GM12878 (cell line): ENCODE measurements at regions not wholly inside any gene's neighbourhood (a gene's known extent, or its start where the extent isn't known, plus 50 kb on each side); places are given as distances from the start of the nearest gene placed in this dataset.

ENCODE experiments used
- ATAC-seq: fragments of 200-7000 bp; cut with Tn5 transposase; 3 replicates; pipeline ENCODE4 v1.9.1; 2020; ENCODE audit warnings: mild to moderate bottlenecking, moderate library complexity
- BruUV-seq: library from RNA; stranded (reverse); fragments of 400-500 nt; replicated peaks from 2 replicates; lab custom pipeline; 2021; lab: Mats Ljungman, UMichigan
- CTCF ChIA-PET: fragments of 300-600 bp; sonication (Branson Sonifier 250); formaldehyde crosslinking; extraction: SDS; loops from one replicate; lab custom pipeline; 2021; ENCODE audit warnings: inconsistent platforms; lab: Yijun Ruan, JAX
- POLR2A ChIA-PET: fragments of 350-600 bp; formaldehyde crosslinking; extraction: SDS; loops from one replicate; lab custom pipeline; 2021; ENCODE audit warnings: inconsistent platforms; lab: Charles Lee
- RAD21 ChIA-PET: fragments of 300-600 bp; sonication (Branson Sonifier 250); formaldehyde crosslinking; loops from one replicate; lab custom pipeline; 2023; ENCODE audit warnings: antibody characterized with exemption; ENCODE audit not compliant: unreplicated experiment; lab: Charles Lee
- SMC1A ChIA-PET: fragments of 300-600 bp; sonication (Branson Sonifier 250); formaldehyde crosslinking; loops from one replicate; lab custom pipeline; 2023; ENCODE audit not compliant: unreplicated experiment, uncharacterized antibody; lab: Charles Lee
- DNase-seq: peaks from one replicate; pipeline ENCODE4 v3.0.0-alpha.2; 2011; ENCODE audit warnings: low read depth, low spot score
- FAIRE-seq: peaks from 3 replicates; lab custom pipeline; 2011; peaks lifted over from hg19 to GRCh38; lab: Jason Lieb, UNC
- H2AFZ ChIP-seq: 2 replicates; pipeline ENCODE4 v1.6.0; 2011; ENCODE audit warnings: low read depth, low read length, control low read depth; ENCODE audit not compliant: control insufficient read depth
- H3K27ac ChIP-seq: 2 replicates; pipeline ENCODE4 v1.5.1; 2011; ENCODE audit warnings: control low read depth; ENCODE audit not compliant: control insufficient read depth, insufficient read depth
- H3K27me3 ChIP-seq, 2 experiments: replicated peaks in 1 of 2; 2 replicates each; pipeline versions ENCODE4 v1.6.0 to v1.6.1; 2011; ENCODE audit warnings: low read length in 1 of 2; ENCODE audit not compliant: control insufficient read depth in 2 of 2, insufficient read depth in 2 of 2
- H3K36me3 ChIP-seq, 2 experiments: 2 replicates each; pipeline ENCODE4 v1.5.1; 2011; ENCODE audit warnings: low read length in 1 of 2; ENCODE audit not compliant: control insufficient read depth in 2 of 2, insufficient read depth in 2 of 2
- H3K4me1 ChIP-seq: 2 replicates; pipeline ENCODE4 v1.6.1; 2011; ENCODE audit warnings: mild to moderate bottlenecking, low read length, moderate library complexity, mixed read lengths; ENCODE audit not compliant: control insufficient read depth, insufficient read depth
- H3K4me2 ChIP-seq: 2 replicates; pipeline ENCODE4 v1.6.0; 2011; ENCODE audit warnings: control low read depth; ENCODE audit not compliant: control insufficient read depth, insufficient read depth
- H3K4me3 ChIP-seq: fragments of 200-600 bp; sonication (generic); 2 replicates; pipeline ENCODE4 v1.5.1; 2016
- H3K79me2 ChIP-seq: 2 replicates; pipeline ENCODE4 v1.6.0; 2011; ENCODE audit warnings: low read length; ENCODE audit not compliant: control insufficient read depth, insufficient read depth
- H3K9ac ChIP-seq: 2 replicates; pipeline ENCODE4 v1.8.0; 2011; ENCODE audit warnings: low read length, control low read depth, mixed read lengths; ENCODE audit not compliant: control insufficient read depth, insufficient read depth
- H3K9me3 ChIP-seq: replicated peaks from 3 replicates; pipeline ENCODE4 v1.5.1; 2011; ENCODE audit warnings: mild to moderate bottlenecking, low read length; ENCODE audit not compliant: control insufficient read depth, insufficient read depth
- H4K20me1 ChIP-seq: 2 replicates; pipeline ENCODE4 v1.6.0; 2011; ENCODE audit not compliant: control insufficient read depth, insufficient read depth
- ATF7 ChIP-seq: fragments of 450-650 bp; IDR thresholded peaks from 2 replicates; pipeline ENCODE4 v1.6.1; 2016; ENCODE audit warnings: low read depth, mild to moderate bottlenecking
- BCL11A ChIP-seq: IDR thresholded peaks from 2 replicates; pipeline ENCODE4 v1.6.1; 2011; ENCODE audit warnings: low read depth, low read length
- CBFB ChIP-seq: IDR thresholded peaks from 2 replicates; pipeline ENCODE4 v1.6.1; 2016; ENCODE audit warnings: antibody characterized with exemption, low read depth
- CHD4 ChIP-seq: fragments of 200-600 bp; sonication (generic); IDR thresholded peaks from 2 replicates; pipeline ENCODE4 v1.6.1; 2016; ENCODE audit warnings: mild to moderate bottlenecking
- EGR1 ChIP-seq, 2 experiments: IDR thresholded peaks; 1 replicate in 1 of 2; 2 replicates in 1 of 2; pipeline ENCODE4 v1.6.1; 2011 to 2012; ENCODE audit warnings: low read depth in 2 of 2, low read length in 2 of 2, borderline replicate concordance in 1 of 2, mild to moderate bottlenecking in 1 of 2, moderate library complexity in 1 of 2
- HDGF ChIP-seq: fragments of 450-650 bp; IDR thresholded peaks from 2 replicates; pipeline ENCODE4 v1.6.1; 2016; ENCODE audit warnings: antibody characterized with exemption
- HSF1 ChIP-seq: fragments of 150-350 bp; IDR thresholded peaks from 2 replicates; pipeline ENCODE4 v1.6.1; 2014; ENCODE audit warnings: mild to moderate bottlenecking, low read depth, low read length
- IKZF1 ChIP-seq: fragments of 450-650 bp; conservative IDR thresholded peaks from 2 replicates; pipeline ENCODE4 v1.6.1; 2017; ENCODE audit warnings: antibody characterized with exemption, mild to moderate bottlenecking
- KAT2A ChIP-seq: conservative IDR thresholded peaks from 2 replicates; pipeline ENCODE4 v1.6.1; 2011; ENCODE audit warnings: low read depth, low read length; ENCODE audit not compliant: control insufficient read depth
- NFYA ChIP-seq: IDR thresholded peaks from 2 replicates; pipeline ENCODE4 v1.6.1; 2011; ENCODE audit warnings: low read depth, mild to moderate bottlenecking, low read length, improper control_type of control experiment, borderline replicate concordance
- NRF1 ChIP-seq: conservative IDR thresholded peaks from 2 replicates; pipeline ENCODE4 v1.6.1; 2011; ENCODE audit warnings: mild to moderate bottlenecking, low read depth, low read length, improper control_type of control experiment
- SMC3 ChIP-seq: IDR thresholded peaks from 2 replicates; pipeline ENCODE4 v1.6.1; 2011; ENCODE audit warnings: low read length, improper control_type of control experiment, borderline replicate concordance
- TAF1 ChIP-seq: IDR thresholded peaks from 2 replicates; pipeline ENCODE4 v1.6.1; 2011; ENCODE audit warnings: mild to moderate bottlenecking, low read depth, low read length, borderline replicate concordance
- WGBS: methylation state at CpG from one replicate; pipeline ENCODE4 v1.1.6; 2016; ENCODE audit warnings: low lambda C conversion rate; ENCODE audit not compliant: insufficient replicate concordance, insufficient coverage; ENCODE audit errors: missing lambda C conversion rate; 5-methylcytosine and 5-hydroxymethylcytosine counted together
- in situ Hi-C: fragments of 300-500 bp; cut with MboI; formaldehyde crosslinking; loops from 9 replicates; pipeline ENCODE4 v1.14.3; 2018; ENCODE audit warnings: mixed read lengths
- intact Hi-C: fragments of 100-400 bp; cut with micrococcal nuclease; formaldehyde crosslinking; loops from one replicate; pipeline ENCODE4 v1.14.2; 2022; ENCODE audit not compliant: unreplicated experiment
- TF ChIP-seq, protein P1 (sequence below): fragments of 450-650 bp; IDR thresholded peaks from 2 replicates; pipeline ENCODE4 v1.6.1; 2017; ENCODE audit warnings: mild to moderate bottlenecking, moderate library complexity
- TF ChIP-seq, protein P2 (sequence below): IDR thresholded peaks from 2 replicates; pipeline ENCODE4 v1.6.1; 2011; ENCODE audit warnings: low read depth, low read length, improper control_type of control experiment, borderline replicate concordance
- TF ChIP-seq, protein P3 (sequence below): IDR thresholded peaks from 2 replicates; pipeline ENCODE4 v1.6.1; 2011; ENCODE audit warnings: low read depth, mild to moderate bottlenecking, low read length, moderate library complexity, borderline replicate concordance; ENCODE audit errors: extremely low read depth
- TF ChIP-seq, protein P4 (sequence below): IDR thresholded peaks from 2 replicates; pipeline ENCODE4 v1.6.1; 2012; ENCODE audit warnings: low read depth, low read length, improper control_type of control experiment

DNA sequence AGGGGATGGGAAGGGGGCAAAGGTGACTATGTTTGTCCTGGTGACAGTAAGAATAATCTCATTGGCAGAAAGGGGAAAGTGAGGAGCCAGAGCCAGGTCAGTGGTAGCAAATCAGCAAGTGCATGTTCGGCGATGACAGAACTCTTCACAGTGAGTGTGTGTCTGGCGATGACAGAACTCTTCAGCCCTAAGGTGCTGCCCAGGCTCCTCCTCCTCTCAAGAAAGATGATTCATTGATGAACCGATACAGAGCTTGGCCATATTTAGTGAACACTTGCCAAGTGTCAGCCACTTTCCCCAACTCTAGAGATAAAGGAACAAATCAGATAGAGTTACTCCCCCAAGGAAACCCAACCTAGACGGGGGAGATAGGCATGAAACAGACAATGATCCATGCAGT is 199.3 kb upstream of the UBL3 start:
- CTCF ChIA-PET: no interaction called here
- Histone ChIP-seq H3K79me2 (no peaks in the 10 kb centered on the region), H3K4me2 (no peak overlapping the region), H3K27me3 (no peaks in the 10 kb centered on the region; a peak in 1 of 4 replicates), H3K36me3 (no peaks in the 10 kb centered on the region), H3K27ac (no peak overlapping the region), H3K4me3 (no peak overlapping the region), H2AFZ (no peak overlapping the region), H4K20me1 (no peaks in the 10 kb centered on the region), H3K9ac (no peak overlapping the region), H3K4me1 (no peaks in the 10 kb centered on the region), H3K9me3 (no peaks in the 10 kb centered on the region)
- FAIRE-seq: no peak
- RAD21 ChIA-PET: no interaction called here
- intact Hi-C loops (no loop called here), in situ Hi-C loops (no loop called here)
- no peak for DNase-seq
- BruUV-seq: no TSS peak
- SMC1A ChIA-PET: no interaction called here
- ATAC-seq: no peak
- 71% methylated on average over 5 of the region's 5 CpGs for WGBS
- POLR2A ChIA-PET: no interaction called here
- no peak for TF ChIP-seq TAF1
- TF ChIP-seq HSF1: no peak
- no peak for TF ChIP-seq CHD4
- no peak for TF ChIP-seq HDGF
- TF ChIP-seq, protein P1, sequence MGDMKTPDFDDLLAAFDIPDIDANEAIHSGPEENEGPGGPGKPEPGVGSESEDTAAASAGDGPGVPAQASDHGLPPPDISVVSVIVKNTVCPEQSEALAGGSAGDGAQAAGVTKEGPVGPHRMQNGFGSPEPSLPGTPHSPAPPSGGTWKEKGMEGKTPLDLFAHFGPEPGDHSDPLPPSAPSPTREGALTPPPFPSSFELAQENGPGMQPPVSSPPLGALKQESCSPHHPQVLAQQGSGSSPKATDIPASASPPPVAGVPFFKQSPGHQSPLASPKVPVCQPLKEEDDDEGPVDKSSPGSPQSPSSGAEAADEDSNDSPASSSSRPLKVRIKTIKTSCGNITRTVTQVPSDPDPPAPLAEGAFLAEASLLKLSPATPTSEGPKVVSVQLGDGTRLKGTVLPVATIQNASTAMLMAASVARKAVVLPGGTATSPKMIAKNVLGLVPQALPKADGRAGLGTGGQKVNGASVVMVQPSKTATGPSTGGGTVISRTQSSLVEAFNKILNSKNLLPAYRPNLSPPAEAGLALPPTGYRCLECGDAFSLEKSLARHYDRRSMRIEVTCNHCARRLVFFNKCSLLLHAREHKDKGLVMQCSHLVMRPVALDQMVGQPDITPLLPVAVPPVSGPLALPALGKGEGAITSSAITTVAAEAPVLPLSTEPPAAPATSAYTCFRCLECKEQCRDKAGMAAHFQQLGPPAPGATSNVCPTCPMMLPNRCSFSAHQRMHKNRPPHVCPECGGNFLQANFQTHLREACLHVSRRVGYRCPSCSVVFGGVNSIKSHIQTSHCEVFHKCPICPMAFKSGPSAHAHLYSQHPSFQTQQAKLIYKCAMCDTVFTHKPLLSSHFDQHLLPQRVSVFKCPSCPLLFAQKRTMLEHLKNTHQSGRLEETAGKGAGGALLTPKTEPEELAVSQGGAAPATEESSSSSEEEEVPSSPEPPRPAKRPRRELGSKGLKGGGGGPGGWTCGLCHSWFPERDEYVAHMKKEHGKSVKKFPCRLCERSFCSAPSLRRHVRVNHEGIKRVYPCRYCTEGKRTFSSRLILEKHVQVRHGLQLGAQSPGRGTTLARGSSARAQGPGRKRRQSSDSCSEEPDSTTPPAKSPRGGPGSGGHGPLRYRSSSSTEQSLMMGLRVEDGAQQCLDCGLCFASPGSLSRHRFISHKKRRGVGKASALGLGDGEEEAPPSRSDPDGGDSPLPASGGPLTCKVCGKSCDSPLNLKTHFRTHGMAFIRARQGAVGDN: no peak
- TF ChIP-seq, protein P2, sequence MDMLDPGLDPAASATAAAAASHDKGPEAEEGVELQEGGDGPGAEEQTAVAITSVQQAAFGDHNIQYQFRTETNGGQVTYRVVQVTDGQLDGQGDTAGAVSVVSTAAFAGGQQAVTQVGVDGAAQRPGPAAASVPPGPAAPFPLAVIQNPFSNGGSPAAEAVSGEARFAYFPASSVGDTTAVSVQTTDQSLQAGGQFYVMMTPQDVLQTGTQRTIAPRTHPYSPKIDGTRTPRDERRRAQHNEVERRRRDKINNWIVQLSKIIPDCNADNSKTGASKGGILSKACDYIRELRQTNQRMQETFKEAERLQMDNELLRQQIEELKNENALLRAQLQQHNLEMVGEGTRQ: no peak
- no peak for TF ChIP-seq IKZF1
- TF ChIP-seq CBFB: no peak
- TF ChIP-seq, protein P3, sequence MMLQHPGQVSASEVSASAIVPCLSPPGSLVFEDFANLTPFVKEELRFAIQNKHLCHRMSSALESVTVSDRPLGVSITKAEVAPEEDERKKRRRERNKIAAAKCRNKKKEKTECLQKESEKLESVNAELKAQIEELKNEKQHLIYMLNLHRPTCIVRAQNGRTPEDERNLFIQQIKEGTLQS: no peak
- TF ChIP-seq, protein P4, sequence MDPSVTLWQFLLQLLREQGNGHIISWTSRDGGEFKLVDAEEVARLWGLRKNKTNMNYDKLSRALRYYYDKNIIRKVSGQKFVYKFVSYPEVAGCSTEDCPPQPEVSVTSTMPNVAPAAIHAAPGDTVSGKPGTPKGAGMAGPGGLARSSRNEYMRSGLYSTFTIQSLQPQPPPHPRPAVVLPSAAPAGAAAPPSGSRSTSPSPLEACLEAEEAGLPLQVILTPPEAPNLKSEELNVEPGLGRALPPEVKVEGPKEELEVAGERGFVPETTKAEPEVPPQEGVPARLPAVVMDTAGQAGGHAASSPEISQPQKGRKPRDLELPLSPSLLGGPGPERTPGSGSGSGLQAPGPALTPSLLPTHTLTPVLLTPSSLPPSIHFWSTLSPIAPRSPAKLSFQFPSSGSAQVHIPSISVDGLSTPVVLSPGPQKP: no peak
- no peak for TF ChIP-seq ATF7
- TF ChIP-seq SMC3: no peak
- TF ChIP-seq NRF1: no peak
- TF ChIP-seq KAT2A: no peak
- no peak for TF ChIP-seq EGR1 (IDR thresholded peaks at IDR 0.05; ENCODE audit: borderline replicate concordance in 1 of 2, low read depth in 2 of 2, low read length in 2 of 2)
- TF ChIP-seq NFYA: no peak
- TF ChIP-seq BCL11A: no peak
